ENCODE measurements at regions not wholly inside any gene's neighbourhood (a gene's known extent, or its start where the extent isn't known, plus 50 kb on each side); places are given as distances from the start of the nearest gene placed in this dataset.

GRCh38 chr10:78981257-78981969 is 87.4 kb upstream of the ZMIZ1 start:
- no peak for DNase-seq (ENCODE audit: low read depth in 2 of 3, low spot score in 2 of 3)

- DNase-seq (ENCODE audit: low read depth in 2 of 3, low spot score in 2 of 3), result no peak
Observed at GRCh38 chr10:78981970-78982281, 86.8 kb upstream of the ZMIZ1 start.

- DNase-seq (ENCODE audit: low read depth in 2 of 3, low spot score in 2 of 3), result no peak
Observed at GRCh38 chr10:78982726-78983125, 86.0 kb upstream of the ZMIZ1 start.

GRCh38 chr10:78983608-78984007 is 85.2 kb upstream of the ZMIZ1 start:
- DNase-seq (ENCODE audit: low read depth in 2 of 3, low spot score in 2 of 3), result no peak

GRCh38 chr10:78985973-78986818 is 82.6 kb upstream of the ZMIZ1 start:
- DNase-seq (ENCODE audit: low read depth in 2 of 3, low spot score in 2 of 3), result no peak

GRCh38 chr10:78991187-78991586 is 77.6 kb upstream of the ZMIZ1 start:
- DNase-seq (ENCODE audit: low read depth in 2 of 3, low spot score in 2 of 3), result no peak

- peak in 1 of 3 donors; percentile 25 for DNase-seq (ENCODE audit: low read depth in 2 of 3, low spot score in 2 of 3)
Observed at GRCh38 chr10:78992333-78992732, 76.4 kb upstream of the ZMIZ1 start.

- no peak for DNase-seq (ENCODE audit: low read depth in 2 of 3, low spot score in 2 of 3)
Observed at GRCh38 chr10:78993261-78993945, 75.4 kb upstream of the ZMIZ1 start.

- no peak for DNase-seq (ENCODE audit: low read depth in 2 of 3, low spot score in 2 of 3)
Observed at GRCh38 chr10:78995987-78996791, 72.6 kb upstream of the ZMIZ1 start.

GRCh38 chr10:78996792-78997129 is 72.0 kb upstream of the ZMIZ1 start:
- DNase-seq (ENCODE audit: low read depth in 2 of 3, low spot score in 2 of 3), result no peak

- DNase-seq (ENCODE audit: low read depth in 2 of 3, low spot score in 2 of 3), result peak in 1 of 3 donors; percentile 54
Observed at GRCh38 chr10:78997635-78998618, 70.8 kb upstream of the ZMIZ1 start.

GRCh38 chr10:79001082-79001885 is 67.5 kb upstream of the ZMIZ1 start:
- DNase-seq (ENCODE audit: low read depth in 2 of 3, low spot score in 2 of 3), result peak in 1 of 3 donors; percentile 22

GRCh38 chr10:79002336-79002735 is 66.4 kb upstream of the ZMIZ1 start:
- no peak for DNase-seq (ENCODE audit: low read depth in 2 of 3, low spot score in 2 of 3)

- peak in 1 of 3 donors; percentile 25 for DNase-seq (ENCODE audit: low read depth in 2 of 3, low spot score in 2 of 3)
Observed at GRCh38 chr10:79003183-79004100, 65.3 kb upstream of the ZMIZ1 start.

- no peak for DNase-seq (ENCODE audit: low read depth in 2 of 3, low spot score in 2 of 3)
Observed at GRCh38 chr10:79004311-79004710, 64.5 kb upstream of the ZMIZ1 start.

- DNase-seq (ENCODE audit: low read depth in 2 of 3, low spot score in 2 of 3), result no peak
Observed at GRCh38 chr10:79005126-79005810, 63.5 kb upstream of the ZMIZ1 start.

- DNase-seq (ENCODE audit: low read depth in 2 of 3, low spot score in 2 of 3), result no peak
Observed at GRCh38 chr10:79007018-79007417, 61.7 kb upstream of the ZMIZ1 start.

All from hematopoietic multipotent progenitor cell (in vitro differentiated cells).